GM12878 (cell line): ENCODE measurements at regions not wholly inside any gene's neighbourhood (a gene's known extent, or its start where the extent isn't known, plus 50 kb on each side); places are given as distances from the start of the nearest gene placed in this dataset.

ENCODE experiments used
- ATAC-seq: fragments of 200-7000 bp; cut with Tn5 transposase; 3 replicates; pipeline ENCODE4 v1.9.1; 2020; ENCODE audit warnings: mild to moderate bottlenecking, moderate library complexity
- BruUV-seq: library from RNA; stranded (reverse); fragments of 400-500 nt; replicated peaks from 2 replicates; lab custom pipeline; 2021; lab: Mats Ljungman, UMichigan
- CTCF ChIA-PET: fragments of 300-600 bp; sonication (Branson Sonifier 250); formaldehyde crosslinking; extraction: SDS; loops from one replicate; lab custom pipeline; 2021; ENCODE audit warnings: inconsistent platforms; lab: Yijun Ruan, JAX
- POLR2A ChIA-PET: fragments of 350-600 bp; formaldehyde crosslinking; extraction: SDS; loops from one replicate; lab custom pipeline; 2021; ENCODE audit warnings: inconsistent platforms; lab: Charles Lee
- RAD21 ChIA-PET: fragments of 300-600 bp; sonication (Branson Sonifier 250); formaldehyde crosslinking; loops from one replicate; lab custom pipeline; 2023; ENCODE audit warnings: antibody characterized with exemption; ENCODE audit not compliant: unreplicated experiment; lab: Charles Lee
- SMC1A ChIA-PET: fragments of 300-600 bp; sonication (Branson Sonifier 250); formaldehyde crosslinking; loops from one replicate; lab custom pipeline; 2023; ENCODE audit not compliant: unreplicated experiment, uncharacterized antibody; lab: Charles Lee
- DNase-seq: peaks from one replicate; pipeline ENCODE4 v3.0.0-alpha.2; 2011; ENCODE audit warnings: low read depth, low spot score
- FAIRE-seq: peaks from 3 replicates; lab custom pipeline; 2011; peaks lifted over from hg19 to GRCh38; lab: Jason Lieb, UNC
- H2AFZ ChIP-seq: 2 replicates; pipeline ENCODE4 v1.6.0; 2011; ENCODE audit warnings: low read depth, low read length, control low read depth; ENCODE audit not compliant: control insufficient read depth
- H3K27ac ChIP-seq: 2 replicates; pipeline ENCODE4 v1.5.1; 2011; ENCODE audit warnings: control low read depth; ENCODE audit not compliant: control insufficient read depth, insufficient read depth
- H3K27me3 ChIP-seq, 2 experiments: replicated peaks in 1 of 2; 2 replicates each; pipeline versions ENCODE4 v1.6.0 to v1.6.1; 2011; ENCODE audit warnings: low read length in 1 of 2; ENCODE audit not compliant: control insufficient read depth in 2 of 2, insufficient read depth in 2 of 2
- H3K36me3 ChIP-seq, 2 experiments: 2 replicates each; pipeline ENCODE4 v1.5.1; 2011; ENCODE audit warnings: low read length in 1 of 2; ENCODE audit not compliant: control insufficient read depth in 2 of 2, insufficient read depth in 2 of 2
- H3K4me1 ChIP-seq: 2 replicates; pipeline ENCODE4 v1.6.1; 2011; ENCODE audit warnings: mild to moderate bottlenecking, low read length, moderate library complexity, mixed read lengths; ENCODE audit not compliant: control insufficient read depth, insufficient read depth
- H3K4me2 ChIP-seq: 2 replicates; pipeline ENCODE4 v1.6.0; 2011; ENCODE audit warnings: control low read depth; ENCODE audit not compliant: control insufficient read depth, insufficient read depth
- H3K4me3 ChIP-seq: fragments of 200-600 bp; sonication (generic); 2 replicates; pipeline ENCODE4 v1.5.1; 2016
- H3K79me2 ChIP-seq: 2 replicates; pipeline ENCODE4 v1.6.0; 2011; ENCODE audit warnings: low read length; ENCODE audit not compliant: control insufficient read depth, insufficient read depth
- H3K9ac ChIP-seq: 2 replicates; pipeline ENCODE4 v1.8.0; 2011; ENCODE audit warnings: low read length, control low read depth, mixed read lengths; ENCODE audit not compliant: control insufficient read depth, insufficient read depth
- H3K9me3 ChIP-seq: replicated peaks from 3 replicates; pipeline ENCODE4 v1.5.1; 2011; ENCODE audit warnings: mild to moderate bottlenecking, low read length; ENCODE audit not compliant: control insufficient read depth, insufficient read depth
- H4K20me1 ChIP-seq: 2 replicates; pipeline ENCODE4 v1.6.0; 2011; ENCODE audit not compliant: control insufficient read depth, insufficient read depth
- EGR1 ChIP-seq, 2 experiments: IDR thresholded peaks; 1 replicate in 1 of 2; 2 replicates in 1 of 2; pipeline ENCODE4 v1.6.1; 2011 to 2012; ENCODE audit warnings: low read depth in 2 of 2, low read length in 2 of 2, borderline replicate concordance in 1 of 2, mild to moderate bottlenecking in 1 of 2, moderate library complexity in 1 of 2
- ESRRA ChIP-seq: IDR thresholded peaks from 2 replicates; pipeline ENCODE4 v1.6.1; 2012; ENCODE audit warnings: mild to moderate bottlenecking, low read length, improper control_type of control experiment
- HDGF ChIP-seq: fragments of 450-650 bp; IDR thresholded peaks from 2 replicates; pipeline ENCODE4 v1.6.1; 2016; ENCODE audit warnings: antibody characterized with exemption
- IKZF1 ChIP-seq: fragments of 450-650 bp; conservative IDR thresholded peaks from 2 replicates; pipeline ENCODE4 v1.6.1; 2017; ENCODE audit warnings: antibody characterized with exemption, mild to moderate bottlenecking
- NFYB ChIP-seq: IDR thresholded peaks from 2 replicates; pipeline ENCODE4 v1.6.1; 2011; ENCODE audit warnings: low read depth, mild to moderate bottlenecking, low read length, improper control_type of control experiment, moderate library complexity; ENCODE audit not compliant: insufficient read depth
- RAD21 ChIP-seq: IDR thresholded peaks from 2 replicates; pipeline ENCODE4 v1.6.1; 2011; ENCODE audit warnings: mild to moderate bottlenecking, low read depth, low read length, moderate library complexity; ENCODE audit not compliant: insufficient read depth
- RFX5 ChIP-seq: IDR thresholded peaks from 2 replicates; pipeline ENCODE4 v1.6.1; 2011; ENCODE audit warnings: low read depth, low read length, improper control_type of control experiment
- WGBS: methylation state at CpG from one replicate; pipeline ENCODE4 v1.1.6; 2016; ENCODE audit warnings: low lambda C conversion rate; ENCODE audit not compliant: insufficient replicate concordance, insufficient coverage; ENCODE audit errors: missing lambda C conversion rate; 5-methylcytosine and 5-hydroxymethylcytosine counted together
- in situ Hi-C: fragments of 300-500 bp; cut with MboI; formaldehyde crosslinking; loops from 9 replicates; pipeline ENCODE4 v1.14.3; 2018; ENCODE audit warnings: mixed read lengths
- intact Hi-C: fragments of 100-400 bp; cut with micrococcal nuclease; formaldehyde crosslinking; loops from one replicate; pipeline ENCODE4 v1.14.2; 2022; ENCODE audit not compliant: unreplicated experiment
- TF ChIP-seq, protein P1 (sequence below): IDR thresholded peaks from 2 replicates; pipeline ENCODE4 v1.6.1; 2011; ENCODE audit warnings: low read depth, low read length, improper control_type of control experiment, borderline replicate concordance

- TF ChIP-seq, protein P1, sequence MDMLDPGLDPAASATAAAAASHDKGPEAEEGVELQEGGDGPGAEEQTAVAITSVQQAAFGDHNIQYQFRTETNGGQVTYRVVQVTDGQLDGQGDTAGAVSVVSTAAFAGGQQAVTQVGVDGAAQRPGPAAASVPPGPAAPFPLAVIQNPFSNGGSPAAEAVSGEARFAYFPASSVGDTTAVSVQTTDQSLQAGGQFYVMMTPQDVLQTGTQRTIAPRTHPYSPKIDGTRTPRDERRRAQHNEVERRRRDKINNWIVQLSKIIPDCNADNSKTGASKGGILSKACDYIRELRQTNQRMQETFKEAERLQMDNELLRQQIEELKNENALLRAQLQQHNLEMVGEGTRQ: no peak
- TF ChIP-seq ESRRA (no peak), NFYB (no peak), EGR1 (IDR thresholded peaks at IDR 0.05; ENCODE audit: borderline replicate concordance in 1 of 2, low read depth in 2 of 2, low read length in 2 of 2) (no peak), RFX5 (no peak), RAD21 (no peak), HDGF (no peak)
Measured at GRCh38 chr15:26109203-26109602, 246.1 kb upstream of the ATP10A start (continued).

DNA sequence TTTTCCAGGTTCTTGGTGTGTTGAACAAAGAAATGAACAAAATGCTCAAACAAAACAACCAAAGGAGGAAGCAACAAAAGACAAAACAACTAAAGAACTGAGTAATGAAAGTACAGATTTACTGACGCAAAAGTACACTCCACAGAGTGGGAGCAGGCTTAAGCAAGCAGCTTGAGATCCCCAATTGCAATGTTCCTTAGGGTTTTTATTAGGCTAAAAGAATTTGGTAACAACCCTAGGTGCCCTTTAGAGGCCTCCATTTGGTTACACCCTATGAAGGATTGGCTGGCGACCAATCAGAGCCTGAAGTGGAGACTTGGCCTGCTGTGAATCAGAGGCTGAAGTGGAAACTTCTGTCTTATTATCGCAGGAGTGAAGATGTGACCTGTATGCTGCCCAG lies 243.4 kb upstream of the ATP10A start:
- ATAC-seq: no peak
- Histone ChIP-seq H3K27me3 (no peaks in the 10 kb centered on the region), H3K9me3 (no peaks in the 10 kb centered on the region; the same call in 2 of the 3 replicates), H3K9ac (no peak overlapping the region), H3K4me3 (no peak overlapping the region), H3K4me2 (no peak overlapping the region), H3K27ac (no peak overlapping the region), H4K20me1 (no peaks in the 10 kb centered on the region), H3K79me2 (no peaks in the 10 kb centered on the region), H3K4me1 (no peaks in the 10 kb centered on the region), H3K36me3 (no peaks in the 10 kb centered on the region), H2AFZ (no peak overlapping the region)
- ChIA-PET CTCF (no interaction called here), SMC1A (no interaction called here), POLR2A (no interaction called here), RAD21 (no interaction called here)
- TF ChIP-seq RAD21: no peak
- no peak for TF ChIP-seq IKZF1
- DNase-seq: no peak
- 32% methylated on average over 3 of the region's 3 CpGs for WGBS
- BruUV-seq: no TSS peak
- FAIRE-seq: no peak
- in situ Hi-C loops (no loop called here), intact Hi-C loops (no loop called here)
